MM.1S (cell line): ENCODE measurements at regions not wholly inside any gene's neighbourhood (a gene's known extent, or its start where the extent isn't known, plus 50 kb on each side); places are given as distances from the start of the nearest gene placed in this dataset.
"Not testable (repeated sequence)": the region's sequence is repeated elsewhere in the genome, so short reads cannot be mapped to it uniquely, and the experiment has no call there.

Source experiments
- DNase-seq: peaks from one replicate; pipeline ENCODE4 v3.0.0-alpha.2; 2015
- H2AFZ ChIP-seq: fragments of 300-600 bp; sonication (generic); 2 replicates; pipeline ENCODE4 v1.6.0; 2016; ENCODE audit warnings: antibody characterized with exemption, low read length
- H3F3A ChIP-seq: fragments of 300-600 bp; sonication (generic); 2 replicates; pipeline ENCODE4 v1.6.1; 2016; ENCODE audit warnings: mild to moderate bottlenecking, antibody characterized with exemption, low read length, moderate library complexity, mixed read lengths; ENCODE audit not compliant: insufficient read depth
- H3K27ac ChIP-seq: fragments of 300-600 bp; sonication (generic); 2 replicates; pipeline ENCODE4 v1.5.1; 2016; ENCODE audit warnings: mild to moderate bottlenecking, low read length
- H3K27me3 ChIP-seq: fragments of 300-600 bp; sonication (generic); replicated peaks from 2 replicates; pipeline ENCODE4 v1.6.0; 2016; ENCODE audit warnings: low read length; ENCODE audit not compliant: insufficient read depth
- H3K36me3 ChIP-seq: fragments of 300-600 bp; sonication (generic); replicated peaks from 2 replicates; pipeline ENCODE4 v1.6.1; 2016; ENCODE audit warnings: mild to moderate bottlenecking, low read length, mixed read lengths; ENCODE audit not compliant: insufficient read depth
- H3K4me1 ChIP-seq: fragments of 300-600 bp; sonication (generic); 2 replicates; pipeline ENCODE4 v1.6.1; 2016; ENCODE audit warnings: low read length, mixed read lengths
- H3K4me2 ChIP-seq: fragments of 300-600 bp; sonication (generic); 2 replicates; pipeline ENCODE4 v1.6.0; 2016; ENCODE audit warnings: low read depth, low read length
- H3K4me3 ChIP-seq: fragments of 300-600 bp; sonication (generic); 2 replicates; pipeline ENCODE4 v1.5.1; 2016; ENCODE audit warnings: low read length, mixed read lengths
- H3K79me2 ChIP-seq: fragments of 300-600 bp; sonication (generic); 2 replicates; pipeline ENCODE4 v1.6.1; 2016; ENCODE audit warnings: mixed run types, low read length, mixed read lengths
- H3K9ac ChIP-seq: fragments of 300-600 bp; sonication (generic); 2 replicates; pipeline ENCODE4 v1.6.1; 2016; ENCODE audit warnings: low read length, mixed read lengths
- H3K9me2 ChIP-seq: fragments of 300-600 bp; sonication (generic); replicated peaks from 2 replicates; pipeline ENCODE4 v1.6.1; 2016; ENCODE audit warnings: mild to moderate bottlenecking, low read length, mixed read lengths; ENCODE audit not compliant: insufficient read depth
- H3K9me3 ChIP-seq: fragments of 300-600 bp; sonication (generic); replicated peaks from 2 replicates; pipeline ENCODE4 v1.6.1; 2016; ENCODE audit warnings: mild to moderate bottlenecking, low read length, mixed read lengths; ENCODE audit not compliant: insufficient read depth
- H4K20me1 ChIP-seq: fragments of 300-600 bp; sonication (generic); 2 replicates; pipeline ENCODE4 v1.6.1; 2016; ENCODE audit warnings: mild to moderate bottlenecking, low read length, moderate library complexity, mixed read lengths; ENCODE audit not compliant: insufficient read depth
- EZH2 ChIP-seq: fragments of 300-600 bp; sonication (generic); optimal IDR thresholded peaks from 2 replicates; pipeline ENCODE3; 2017; ENCODE audit warnings: low read depth, mild to moderate bottlenecking, antibody characterized with exemption, low read length, mixed read lengths
- EZH2phosphoT487 ChIP-seq: fragments of 300-600 bp; sonication (generic); IDR thresholded peaks from 2 replicates; pipeline ENCODE4 v1.6.1; 2018; ENCODE audit warnings: antibody characterized with exemption, low read length
- TF ChIP-seq, protein P1 (sequence below): fragments of 300-600 bp; sonication (generic); IDR thresholded peaks from 2 replicates; pipeline ENCODE4 v1.5.1; 2016; ENCODE audit warnings: antibody characterized with exemption, low read length, mixed read lengths

GRCh38 chr4:59676389-59676788 lies 1523.7 kb upstream of the ADGRL3 start:
- no peak overlapping the region for H2AFZ ChIP-seq
- H3K4me1 ChIP-seq: no peaks in the 10 kb centered on the region
- H3K4me2 ChIP-seq: no peak overlapping the region
- no peaks in the 10 kb centered on the region for H3F3A ChIP-seq
- H3K27ac ChIP-seq: no peak overlapping the region
- H3K4me3 ChIP-seq: no peak overlapping the region
- no peaks in the 10 kb centered on the region for H3K9me2 ChIP-seq
- H4K20me1 ChIP-seq: no peaks in the 10 kb centered on the region
- TF ChIP-seq, protein P1, sequence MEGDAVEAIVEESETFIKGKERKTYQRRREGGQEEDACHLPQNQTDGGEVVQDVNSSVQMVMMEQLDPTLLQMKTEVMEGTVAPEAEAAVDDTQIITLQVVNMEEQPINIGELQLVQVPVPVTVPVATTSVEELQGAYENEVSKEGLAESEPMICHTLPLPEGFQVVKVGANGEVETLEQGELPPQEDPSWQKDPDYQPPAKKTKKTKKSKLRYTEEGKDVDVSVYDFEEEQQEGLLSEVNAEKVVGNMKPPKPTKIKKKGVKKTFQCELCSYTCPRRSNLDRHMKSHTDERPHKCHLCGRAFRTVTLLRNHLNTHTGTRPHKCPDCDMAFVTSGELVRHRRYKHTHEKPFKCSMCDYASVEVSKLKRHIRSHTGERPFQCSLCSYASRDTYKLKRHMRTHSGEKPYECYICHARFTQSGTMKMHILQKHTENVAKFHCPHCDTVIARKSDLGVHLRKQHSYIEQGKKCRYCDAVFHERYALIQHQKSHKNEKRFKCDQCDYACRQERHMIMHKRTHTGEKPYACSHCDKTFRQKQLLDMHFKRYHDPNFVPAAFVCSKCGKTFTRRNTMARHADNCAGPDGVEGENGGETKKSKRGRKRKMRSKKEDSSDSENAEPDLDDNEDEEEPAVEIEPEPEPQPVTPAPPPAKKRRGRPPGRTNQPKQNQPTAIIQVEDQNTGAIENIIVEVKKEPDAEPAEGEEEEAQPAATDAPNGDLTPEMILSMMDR: no peak
- no peak for TF ChIP-seq EZH2phosphoT487
- TF ChIP-seq EZH2: no peak
- H3K36me3 ChIP-seq: no peaks in the 10 kb centered on the region
- DNase-seq: no peak
- H3K9me3 ChIP-seq: no peaks in the 10 kb centered on the region
- no peaks in the 10 kb centered on the region for H3K79me2 ChIP-seq
- no peak overlapping the region for H3K9ac ChIP-seq
- H3K27me3 ChIP-seq: no peaks in the 10 kb centered on the region

GRCh38 chr4:59676992-59677391 lies 1523.1 kb upstream of the ADGRL3 start:
- H3F3A ChIP-seq, H3K27me3 ChIP-seq, H3K4me2 ChIP-seq, H3K9me3 ChIP-seq, DNase-seq, H4K20me1 ChIP-seq, H3K4me1 ChIP-seq, H3K9ac ChIP-seq, H3K9me2 ChIP-seq, H3K36me3 ChIP-seq, H3K27ac ChIP-seq, H2AFZ ChIP-seq, H3K4me3 ChIP-seq, H3K79me2 ChIP-seq: not testable (repeated sequence)

DNA sequence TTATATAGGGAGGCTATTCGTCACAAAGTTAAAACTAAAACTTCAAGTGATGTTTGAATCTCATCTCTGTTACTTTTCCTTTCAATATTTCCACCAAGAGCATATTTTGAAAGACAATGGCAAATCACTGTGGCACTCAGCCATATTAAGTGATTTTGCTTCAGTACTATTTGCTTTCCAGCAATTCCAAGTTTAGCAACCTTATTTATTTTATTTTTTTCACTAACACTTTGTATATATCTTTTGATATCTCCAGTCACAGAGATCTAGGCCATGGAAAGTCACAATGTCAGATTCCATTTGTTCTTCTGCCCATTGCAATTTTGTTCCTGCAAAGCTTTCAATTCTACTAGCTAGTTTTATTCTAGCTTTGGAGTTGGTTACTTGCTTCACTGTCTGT lies 1514.5 kb upstream of the ADGRL3 start:
- H3K27ac ChIP-seq: no peak overlapping the region
- no peak overlapping the region for H2AFZ ChIP-seq
- no peaks in the 10 kb centered on the region for H3K9me3 ChIP-seq
- no peak overlapping the region for H3K4me2 ChIP-seq
- no peaks in the 10 kb centered on the region for H3K27me3 ChIP-seq
- H3K4me3 ChIP-seq: no peak overlapping the region
- H3K4me1 ChIP-seq: no peaks in the 10 kb centered on the region
- no peaks in the 10 kb centered on the region for H3F3A ChIP-seq
- H3K9ac ChIP-seq: no peak overlapping the region
- TF ChIP-seq, protein P1: no peak
- TF ChIP-seq EZH2 (no peak), EZH2phosphoT487 (no peak)
- no peak for DNase-seq
- no peaks in the 10 kb centered on the region for H3K36me3 ChIP-seq
- no peaks in the 10 kb centered on the region for H3K79me2 ChIP-seq
- H3K9me2 ChIP-seq: no peaks in the 10 kb centered on the region
- H4K20me1 ChIP-seq: no peaks in the 10 kb centered on the region

- H3F3A ChIP-seq: no peaks in the 10 kb centered on the region
- H4K20me1 ChIP-seq: no peaks in the 10 kb centered on the region
- no peaks in the 10 kb centered on the region for H3K9me3 ChIP-seq
- H3K9ac ChIP-seq: no peak overlapping the region
- DNase-seq: no peak
- H2AFZ ChIP-seq: no peak overlapping the region
- no peaks in the 10 kb centered on the region for H3K9me2 ChIP-seq
- no peaks in the 10 kb centered on the region for H3K4me1 ChIP-seq
- H3K79me2 ChIP-seq: no peaks in the 10 kb centered on the region
- no peak overlapping the region for H3K4me3 ChIP-seq
- H3K27ac ChIP-seq: no peak overlapping the region
- no peak overlapping the region for H3K4me2 ChIP-seq
- H3K27me3 ChIP-seq: no peaks in the 10 kb centered on the region
- no peaks in the 10 kb centered on the region for H3K36me3 ChIP-seq
- TF ChIP-seq, protein P1: no peak
- TF ChIP-seq EZH2 (no peak), EZH2phosphoT487 (no peak)
These were observed 1511.0 kb upstream of the ADGRL3 start for GRCh38 chr4:59689149-59689548.
